Right atrium auricular region (tissue), 2 donors: ENCODE measurements at regions not wholly inside any gene's neighbourhood (a gene's known extent, or its start where the extent isn't known, plus 50 kb on each side); places are given as distances from the start of the nearest gene placed in this dataset.
"Not testable (repeated sequence)": the region's sequence is repeated elsewhere in the genome, so short reads cannot be mapped to it uniquely, and the experiment has no call there.

Experiments
- DNase-seq: peaks from one replicate; pipeline ENCODE4 v3.0.0-alpha.2; 2019; ENCODE audit warnings: low spot score
- H3K27ac ChIP-seq, 2 donors: fragments of 200-600 bp; sonication (generic); 1 replicate in 1 of 2; 2 replicates in 1 of 2; pipeline ENCODE4 v1.5.1; 2016 to 2019
- H3K27me3 ChIP-seq, 2 donors: fragments of 200-600 bp; sonication (generic); one replicate each; pipeline versions ENCODE4 v1.5.1 to v1.6.0; 2017 to 2019
- H3K36me3 ChIP-seq: fragments of 200-600 bp; sonication (generic); one replicate; pipeline ENCODE4 v1.5.1; 2016
- H3K4me1 ChIP-seq, 2 donors: fragments of 200-600 bp; sonication (generic); one replicate each; pipeline versions ENCODE4 v1.5.1 to v1.6.0; 2017 to 2019
- H3K4me3 ChIP-seq, 2 donors: fragments of 200-600 bp; sonication (generic); 1 replicate in 1 of 2; 2 replicates in 1 of 2; pipeline ENCODE4 v1.5.1; 2017 to 2019; ENCODE audit warnings: mild to moderate bottlenecking in 1 of 2, moderate library complexity in 1 of 2
- H3K9me3 ChIP-seq, 2 donors: fragments of 200-600 bp; sonication (generic); one replicate each; pipeline ENCODE4 v1.5.1; 2019
- TF ChIP-seq, protein P1 (sequence below), 2 donors: fragments of 200-600 bp; sonication (generic); IDR thresholded peaks; one replicate each; pipeline ENCODE4 v1.5.1; 2019; ENCODE audit warnings: antibody characterized with exemption in 2 of 2

DNA sequence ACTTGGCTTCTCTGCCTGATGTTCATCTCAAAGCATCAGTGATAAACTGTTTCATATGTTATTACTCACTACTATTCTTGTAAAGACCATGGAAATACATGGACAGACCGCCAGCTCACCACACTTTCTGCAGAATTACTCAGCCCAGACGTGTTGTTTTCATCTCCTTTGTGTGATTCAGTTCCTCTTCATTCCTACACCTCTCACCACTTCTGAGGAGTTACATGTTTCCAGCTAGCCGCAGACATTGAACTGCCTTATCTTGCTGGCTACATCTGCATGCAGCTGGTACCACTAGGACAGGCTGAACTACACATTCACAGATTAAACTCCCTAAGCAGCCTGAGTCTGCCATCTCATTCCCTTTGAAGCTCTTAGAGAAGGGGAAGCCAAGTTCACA lies 443.2 kb upstream of the FGF16 start:
- Histone ChIP-seq H3K4me1 (no peaks in the 10 kb centered on the region), H3K27me3 (no peaks in the 10 kb centered on the region), H3K36me3 (no peaks in the 10 kb centered on the region), H3K4me3 (no peak overlapping the region), H3K9me3 (no peaks in the 10 kb centered on the region), H3K27ac (no peak overlapping the region)
- TF ChIP-seq, protein P1, sequence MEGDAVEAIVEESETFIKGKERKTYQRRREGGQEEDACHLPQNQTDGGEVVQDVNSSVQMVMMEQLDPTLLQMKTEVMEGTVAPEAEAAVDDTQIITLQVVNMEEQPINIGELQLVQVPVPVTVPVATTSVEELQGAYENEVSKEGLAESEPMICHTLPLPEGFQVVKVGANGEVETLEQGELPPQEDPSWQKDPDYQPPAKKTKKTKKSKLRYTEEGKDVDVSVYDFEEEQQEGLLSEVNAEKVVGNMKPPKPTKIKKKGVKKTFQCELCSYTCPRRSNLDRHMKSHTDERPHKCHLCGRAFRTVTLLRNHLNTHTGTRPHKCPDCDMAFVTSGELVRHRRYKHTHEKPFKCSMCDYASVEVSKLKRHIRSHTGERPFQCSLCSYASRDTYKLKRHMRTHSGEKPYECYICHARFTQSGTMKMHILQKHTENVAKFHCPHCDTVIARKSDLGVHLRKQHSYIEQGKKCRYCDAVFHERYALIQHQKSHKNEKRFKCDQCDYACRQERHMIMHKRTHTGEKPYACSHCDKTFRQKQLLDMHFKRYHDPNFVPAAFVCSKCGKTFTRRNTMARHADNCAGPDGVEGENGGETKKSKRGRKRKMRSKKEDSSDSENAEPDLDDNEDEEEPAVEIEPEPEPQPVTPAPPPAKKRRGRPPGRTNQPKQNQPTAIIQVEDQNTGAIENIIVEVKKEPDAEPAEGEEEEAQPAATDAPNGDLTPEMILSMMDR (IDR thresholded peaks at IDR 0.05) = no peak
- no peak for DNase-seq

DNA sequence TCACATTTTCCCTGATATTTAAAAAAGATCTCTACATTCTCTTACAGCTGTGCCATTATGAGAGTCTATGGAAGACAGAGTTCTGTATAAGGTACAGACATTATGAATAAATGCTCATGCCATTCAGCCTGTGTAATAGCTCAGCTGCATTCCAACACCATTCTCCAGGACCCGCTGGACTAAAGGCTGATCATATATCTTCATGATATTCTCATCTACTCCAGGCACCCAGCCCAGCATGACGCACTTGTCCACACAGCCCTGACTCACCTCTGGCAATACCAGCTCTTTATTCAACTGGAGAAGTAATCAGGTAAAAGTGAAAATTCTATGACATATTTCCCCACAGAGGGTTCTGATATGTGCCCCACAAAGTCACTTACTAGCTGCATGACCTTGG lies 437.5 kb upstream of the FGF16 start:
- no peak for DNase-seq
- Histone ChIP-seq H3K4me1 (no peaks in the 10 kb centered on the region), H3K27ac (no peak overlapping the region), H3K36me3 (no peaks in the 10 kb centered on the region), H3K4me3 (no peak overlapping the region), H3K27me3 (no peaks in the 10 kb centered on the region), H3K9me3 (no peaks in the 10 kb centered on the region)
- TF ChIP-seq, protein P1 (IDR thresholded peaks at IDR 0.05) = no peak

DNA sequence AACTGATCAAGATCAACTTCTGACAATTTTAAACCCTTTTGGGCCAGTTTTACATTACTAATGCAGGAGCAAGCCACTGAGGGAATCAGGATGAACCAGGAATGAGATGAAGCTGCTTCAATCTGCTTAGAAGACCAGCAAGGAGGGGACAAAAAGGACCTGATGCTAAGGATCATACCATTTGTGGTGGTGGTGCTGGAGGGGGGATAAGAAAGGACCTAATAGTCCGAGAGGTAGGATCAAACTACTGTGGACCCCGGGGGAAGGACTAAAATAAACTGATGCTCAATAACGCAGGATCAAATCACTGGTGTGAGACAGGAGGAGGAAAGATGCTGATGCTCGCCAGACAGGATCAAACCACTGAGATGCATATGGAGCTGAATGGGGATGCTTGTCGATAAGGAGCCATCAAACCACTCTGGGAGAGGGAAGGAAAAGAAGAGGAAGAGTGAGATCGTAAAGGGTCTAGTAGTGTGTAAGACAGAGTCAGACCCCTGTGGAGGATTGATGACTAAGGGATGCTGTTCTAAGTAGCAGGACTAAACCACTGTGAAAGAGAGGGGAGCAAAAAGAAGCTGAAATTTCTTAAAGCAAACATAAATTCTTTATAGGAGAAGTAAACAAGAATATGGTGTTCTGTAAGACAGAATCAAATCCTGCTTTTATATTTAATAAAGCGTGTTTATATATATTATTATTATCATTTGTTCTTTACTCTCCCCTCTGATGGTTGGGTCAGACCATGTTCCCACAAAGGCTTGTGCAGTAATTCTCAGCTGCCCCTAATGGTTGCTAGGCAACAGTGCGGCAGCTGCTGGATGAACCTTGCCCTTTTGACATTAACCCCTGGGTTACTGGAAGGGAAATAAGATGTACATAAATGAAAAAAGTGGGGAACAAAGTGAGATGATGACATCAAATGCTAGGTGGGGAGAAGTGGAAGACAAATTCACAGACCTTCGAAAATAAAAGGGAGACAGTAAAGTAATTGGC lies 432.5 kb upstream of the FGF16 start:
- Histone ChIP-seq H3K27ac (no peak overlapping the region), H3K4me1 (no peaks in the 10 kb centered on the region), H3K27me3 (no peaks in the 10 kb centered on the region), H3K9me3 (no peaks in the 10 kb centered on the region), H3K4me3 (no peak overlapping the region), H3K36me3 (no peaks in the 10 kb centered on the region)
- no peak for DNase-seq
- TF ChIP-seq, protein P1 (IDR thresholded peaks at IDR 0.05) = no peak

DNA sequence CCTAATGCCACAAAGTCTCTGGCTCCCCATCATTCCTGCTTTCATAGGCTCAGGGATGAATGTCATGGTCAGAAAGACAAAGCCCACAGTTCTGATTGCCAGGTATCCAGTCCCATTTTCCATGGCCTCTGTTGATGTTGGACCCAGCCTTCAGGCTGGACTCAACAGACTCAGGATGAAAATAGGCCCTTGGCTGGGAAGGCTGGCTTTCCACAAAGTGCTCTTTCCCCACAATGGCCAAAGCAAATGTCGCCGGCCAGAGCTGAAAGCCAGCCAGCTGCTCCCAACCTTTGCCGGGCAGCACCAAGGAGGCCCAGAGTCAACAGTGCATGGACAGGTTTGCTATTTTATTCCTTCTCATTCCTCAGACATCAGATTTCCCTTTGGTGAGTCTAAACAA lies 430.1 kb upstream of the FGF16 start:
- no peaks in the 10 kb centered on the region for H3K27me3 ChIP-seq
- DNase-seq = no peak
- H3K9me3 ChIP-seq = no peaks in the 10 kb centered on the region
- no peak overlapping the region for H3K4me3 ChIP-seq
- H3K4me1 ChIP-seq = no peaks in the 10 kb centered on the region
- H3K36me3 ChIP-seq = no peaks in the 10 kb centered on the region
- no peak overlapping the region for H3K27ac ChIP-seq
- TF ChIP-seq, protein P1 (IDR thresholded peaks at IDR 0.05) = no peak

DNA sequence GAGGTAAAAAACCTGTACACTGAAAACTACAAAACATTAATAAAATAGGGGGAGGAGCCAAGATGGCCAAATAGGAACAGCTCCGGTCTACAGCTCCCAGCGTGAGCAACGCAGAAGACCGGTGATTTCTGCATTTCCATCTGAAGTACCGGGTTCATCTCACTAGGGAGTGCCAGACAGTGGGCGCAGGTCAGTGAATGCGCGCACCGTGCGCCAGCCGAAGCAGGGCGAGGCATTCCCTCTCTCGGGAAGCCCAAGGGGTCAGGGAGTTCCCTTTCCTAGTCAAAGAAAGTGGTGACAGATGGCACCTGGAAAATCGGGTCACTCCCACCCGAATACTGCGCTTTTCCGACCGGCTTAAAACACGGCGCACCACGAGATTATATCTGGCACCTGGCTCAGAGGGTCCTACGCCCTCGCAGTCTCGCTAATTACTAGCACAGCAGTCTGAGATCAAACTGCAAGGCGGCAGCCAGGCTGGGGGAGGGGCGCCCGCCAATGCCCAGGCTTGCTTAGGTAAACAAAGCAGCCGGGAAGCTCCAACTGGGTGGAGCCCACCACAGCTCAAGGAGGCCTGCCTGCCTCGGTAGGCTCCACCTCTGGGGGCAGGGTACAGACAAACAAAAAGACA lies 400.9 kb upstream of the FGF16 start:
- peak overlapping the region in 1 of 2 donors; percentile 30 for H3K4me3 ChIP-seq

DNA sequence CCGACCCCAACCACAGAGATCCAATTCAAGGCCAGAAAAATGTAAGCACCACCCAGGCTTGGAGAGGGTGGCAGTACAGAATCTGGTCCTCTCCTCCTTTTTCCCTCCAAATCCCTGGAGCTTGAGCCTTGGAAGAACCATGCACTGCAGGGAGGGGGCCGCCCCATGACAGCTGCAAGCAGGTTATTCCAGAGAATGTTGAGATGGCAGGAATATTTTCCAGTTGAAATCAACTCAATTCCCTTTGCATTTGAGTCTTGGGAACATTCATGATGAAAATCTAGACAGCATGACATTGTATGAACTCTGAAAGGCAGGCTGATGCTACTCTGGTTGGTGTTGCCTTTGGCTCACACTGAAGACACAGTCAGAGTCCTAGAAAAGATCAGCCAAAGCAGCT lies 386.6 kb upstream of the FGF16 start:
- TF ChIP-seq, protein P1 (IDR thresholded peaks at IDR 0.05) = no peak
- DNase-seq = no peak
- Histone ChIP-seq H3K4me1 (no peaks in the 10 kb centered on the region), H3K27ac (no peak overlapping the region), H3K9me3 (peaks cover 0 to 5% of the 10 kb centered on the region in 2 donors), H3K4me3 (no peak overlapping the region), H3K36me3 (no peaks in the 10 kb centered on the region), H3K27me3 (no peaks in the 10 kb centered on the region)

More for the DNA sequence above, 400.9 kb upstream of the FGF16 start:
- not testable (repeated sequence) for H3K27ac ChIP-seq, H3K36me3 ChIP-seq, H3K9me3 ChIP-seq, H3K27me3 ChIP-seq, H3K4me1 ChIP-seq, DNase-seq
